ENCODE measurements at regions not wholly inside any gene's neighbourhood (a gene's known extent, or its start where the extent isn't known, plus 50 kb on each side); places are given as distances from the start of the nearest gene placed in this dataset.

DNA sequence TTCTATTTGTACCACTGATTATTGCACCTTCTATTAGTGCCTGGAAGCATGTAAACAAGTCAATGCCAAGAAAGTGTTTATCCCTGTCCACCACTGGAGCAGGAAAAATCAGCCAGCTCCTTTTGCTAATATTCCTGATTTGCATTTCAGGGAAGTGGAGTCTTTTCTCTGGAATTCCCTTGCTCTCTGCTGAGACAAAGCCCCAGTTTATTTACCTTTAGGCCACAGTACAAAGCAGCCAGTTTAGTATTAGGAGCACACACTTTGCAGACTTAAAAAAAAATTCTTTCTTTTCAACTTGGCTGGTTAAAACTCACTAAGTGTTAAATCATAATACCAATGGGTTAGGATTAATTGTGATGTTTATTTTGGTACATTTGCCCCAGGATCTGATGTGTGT is 631.1 kb downstream of the PKHD1 start:
- no peak for DNase-seq (ENCODE audit: low spot score)
- intact Hi-C loops (cut with micrococcal nuclease; ENCODE audit: unreplicated experiment), result no loop called here
- no peak for TF ChIP-seq EZH2 (IDR thresholded peaks at IDR 0.05; ENCODE audit: borderline replicate concordance, low read depth, low read length, poor library complexity, severe bottlenecking)
- TF ChIP-seq, protein P1, sequence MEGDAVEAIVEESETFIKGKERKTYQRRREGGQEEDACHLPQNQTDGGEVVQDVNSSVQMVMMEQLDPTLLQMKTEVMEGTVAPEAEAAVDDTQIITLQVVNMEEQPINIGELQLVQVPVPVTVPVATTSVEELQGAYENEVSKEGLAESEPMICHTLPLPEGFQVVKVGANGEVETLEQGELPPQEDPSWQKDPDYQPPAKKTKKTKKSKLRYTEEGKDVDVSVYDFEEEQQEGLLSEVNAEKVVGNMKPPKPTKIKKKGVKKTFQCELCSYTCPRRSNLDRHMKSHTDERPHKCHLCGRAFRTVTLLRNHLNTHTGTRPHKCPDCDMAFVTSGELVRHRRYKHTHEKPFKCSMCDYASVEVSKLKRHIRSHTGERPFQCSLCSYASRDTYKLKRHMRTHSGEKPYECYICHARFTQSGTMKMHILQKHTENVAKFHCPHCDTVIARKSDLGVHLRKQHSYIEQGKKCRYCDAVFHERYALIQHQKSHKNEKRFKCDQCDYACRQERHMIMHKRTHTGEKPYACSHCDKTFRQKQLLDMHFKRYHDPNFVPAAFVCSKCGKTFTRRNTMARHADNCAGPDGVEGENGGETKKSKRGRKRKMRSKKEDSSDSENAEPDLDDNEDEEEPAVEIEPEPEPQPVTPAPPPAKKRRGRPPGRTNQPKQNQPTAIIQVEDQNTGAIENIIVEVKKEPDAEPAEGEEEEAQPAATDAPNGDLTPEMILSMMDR (conservative IDR thresholded peaks at IDR 0.05; ENCODE audit: low read depth, low read length), result no peak
- no peaks in the 10 kb centered on the region for H3K9me3 ChIP-seq (ENCODE audit: low read depth, low read length, poor library complexity, severe bottlenecking)
- H3K27ac ChIP-seq (ENCODE audit: low read depth, low read length, poor library complexity, severe bottlenecking), result no peak overlapping the region
- peaks cover 4% of the 10 kb centered on the region for H3K27me3 ChIP-seq (replicated peaks; ENCODE audit: insufficient read depth, low read depth, low read length, poor library complexity)
- H3K4me3 ChIP-seq (ENCODE audit: low read depth, low read length, poor library complexity, severe bottlenecking), result no peak overlapping the region
- ChIA-PET POLR2A (ENCODE audit: low non-redundant PET) (no interaction called here), CTCF (no interaction called here)
- H3K4me1 ChIP-seq (ENCODE audit: insufficient read depth, low read length, poor library complexity, severe bottlenecking), result no peaks in the 10 kb centered on the region
- no TSS peak for BruUV-seq (replicated peaks)
- no peaks in the 10 kb centered on the region for H3K36me3 ChIP-seq (ENCODE audit: insufficient read depth, low read length, poor library complexity, severe bottlenecking)

DNA sequence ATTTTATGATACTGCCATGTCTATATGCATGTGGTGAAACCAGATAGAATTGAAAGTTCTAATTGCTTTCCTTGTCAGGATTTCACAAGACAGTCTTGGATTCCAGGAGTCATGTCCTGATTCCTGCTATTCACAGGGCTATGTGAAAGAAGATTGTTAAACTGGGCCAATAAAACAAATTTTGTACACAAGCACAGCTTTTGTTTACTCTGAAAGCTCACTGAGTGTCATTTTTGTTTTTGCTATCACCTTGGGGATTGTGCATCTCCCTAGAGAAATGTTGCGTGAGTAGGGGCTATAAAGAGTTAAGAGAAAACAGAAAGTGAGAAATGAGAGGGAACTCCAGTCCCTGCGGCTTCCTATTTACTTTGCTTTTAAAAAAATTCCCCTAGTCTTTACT is 627.5 kb downstream of the PKHD1 start:
- Histone ChIP-seq H3K4me1 (ENCODE audit: insufficient read depth, low read length, poor library complexity, severe bottlenecking) (no peaks in the 10 kb centered on the region), H3K27me3 (replicated peaks; ENCODE audit: insufficient read depth, low read depth, low read length, poor library complexity) (no peaks in the 10 kb centered on the region), H3K9me3 (ENCODE audit: low read depth, low read length, poor library complexity, severe bottlenecking) (no peaks in the 10 kb centered on the region), H3K36me3 (ENCODE audit: insufficient read depth, low read length, poor library complexity, severe bottlenecking) (no peaks in the 10 kb centered on the region), H3K4me3 (ENCODE audit: low read depth, low read length, poor library complexity, severe bottlenecking) (no peak overlapping the region), H3K27ac (ENCODE audit: low read depth, low read length, poor library complexity, severe bottlenecking) (no peak overlapping the region)
- BruUV-seq (replicated peaks), result no TSS peak
- CTCF ChIA-PET, result no interaction called here
- no peak for TF ChIP-seq EZH2 (IDR thresholded peaks at IDR 0.05; ENCODE audit: borderline replicate concordance, low read depth, low read length, poor library complexity, severe bottlenecking)
- TF ChIP-seq, protein P1 (conservative IDR thresholded peaks at IDR 0.05; ENCODE audit: low read depth, low read length), result no peak
- intact Hi-C loops (cut with micrococcal nuclease; ENCODE audit: unreplicated experiment), result no loop called here
- POLR2A ChIA-PET (ENCODE audit: low non-redundant PET), result no interaction called here
- DNase-seq (ENCODE audit: low spot score), result no peak

DNA sequence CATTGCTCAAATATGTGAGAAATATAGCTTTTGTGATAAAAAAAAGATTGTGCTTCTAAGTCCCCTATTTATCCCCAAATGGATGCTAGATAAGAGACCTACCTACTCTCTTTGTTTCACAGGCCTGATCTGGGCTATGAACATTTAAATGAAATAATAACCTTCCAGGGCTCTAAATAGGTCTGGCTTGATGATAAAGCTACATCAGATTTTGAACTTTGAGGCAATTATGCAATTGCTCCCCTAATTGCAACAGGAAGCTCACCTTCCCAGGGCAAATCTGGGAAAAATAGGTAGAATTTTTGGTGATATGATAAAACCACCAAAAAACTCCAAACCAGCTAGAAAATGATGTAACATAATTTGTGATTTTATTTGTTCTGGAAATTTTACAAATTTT is 624.5 kb downstream of the PKHD1 start:
- BruUV-seq (replicated peaks), result no TSS peak
- intact Hi-C loops (cut with micrococcal nuclease; ENCODE audit: unreplicated experiment), result no loop called here

DNA sequence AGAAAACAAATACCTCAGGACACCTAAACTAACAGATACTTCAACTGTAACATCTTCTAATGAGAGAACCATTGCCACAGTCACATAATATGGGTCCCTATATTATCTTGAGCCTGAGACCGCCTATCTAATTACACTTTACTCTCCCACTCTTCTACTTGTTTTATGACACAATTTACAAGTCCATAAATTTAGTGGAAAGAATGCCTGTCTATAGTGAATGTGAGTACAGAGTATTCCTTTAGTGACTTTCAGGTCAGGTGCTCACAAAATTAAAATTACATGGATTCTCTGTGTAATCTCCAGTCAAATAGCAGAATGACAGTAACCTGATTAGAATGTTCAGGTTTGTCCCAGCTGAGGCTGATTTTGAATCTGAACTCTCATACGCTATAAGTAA is 624.1 kb downstream of the PKHD1 start:
- no peak for TF ChIP-seq EZH2 (IDR thresholded peaks at IDR 0.05; ENCODE audit: borderline replicate concordance, low read depth, low read length, poor library complexity, severe bottlenecking)
- TF ChIP-seq, protein P1 (conservative IDR thresholded peaks at IDR 0.05; ENCODE audit: low read depth, low read length), result no peak
- intact Hi-C loops (cut with micrococcal nuclease; ENCODE audit: unreplicated experiment), result no loop called here
- Histone ChIP-seq H3K36me3 (ENCODE audit: insufficient read depth, low read length, poor library complexity, severe bottlenecking) (no peaks in the 10 kb centered on the region), H3K4me3 (ENCODE audit: low read depth, low read length, poor library complexity, severe bottlenecking) (no peak overlapping the region), H3K27me3 (replicated peaks; ENCODE audit: insufficient read depth, low read depth, low read length, poor library complexity) (no peaks in the 10 kb centered on the region), H3K9me3 (ENCODE audit: low read depth, low read length, poor library complexity, severe bottlenecking) (no peaks in the 10 kb centered on the region), H3K4me1 (ENCODE audit: insufficient read depth, low read length, poor library complexity, severe bottlenecking) (no peaks in the 10 kb centered on the region), H3K27ac (ENCODE audit: low read depth, low read length, poor library complexity, severe bottlenecking) (no peak overlapping the region)
- ChIA-PET CTCF (no interaction called here), POLR2A (ENCODE audit: low non-redundant PET) (no interaction called here)
- DNase-seq (ENCODE audit: low spot score), result no peak
- BruUV-seq (replicated peaks), result no TSS peak

More for the DNA sequence above, 624.5 kb downstream of the PKHD1 start:
- Histone ChIP-seq H3K4me1 (ENCODE audit: insufficient read depth, low read length, poor library complexity, severe bottlenecking) (no peaks in the 10 kb centered on the region), H3K27me3 (replicated peaks; ENCODE audit: insufficient read depth, low read depth, low read length, poor library complexity) (no peaks in the 10 kb centered on the region), H3K9me3 (ENCODE audit: low read depth, low read length, poor library complexity, severe bottlenecking) (no peaks in the 10 kb centered on the region), H3K4me3 (ENCODE audit: low read depth, low read length, poor library complexity, severe bottlenecking) (no peak overlapping the region), H3K36me3 (ENCODE audit: insufficient read depth, low read length, poor library complexity, severe bottlenecking) (no peaks in the 10 kb centered on the region), H3K27ac (ENCODE audit: low read depth, low read length, poor library complexity, severe bottlenecking) (no peak overlapping the region)
- POLR2A ChIA-PET (ENCODE audit: low non-redundant PET), result no interaction called here
- DNase-seq (ENCODE audit: low spot score), result no peak
- TF ChIP-seq EZH2 (IDR thresholded peaks at IDR 0.05; ENCODE audit: borderline replicate concordance, low read depth, low read length, poor library complexity, severe bottlenecking), result no peak
- CTCF ChIA-PET, result no interaction called here

All from A673 (cell line).